ENCODE measurements at regions not wholly inside any gene's neighbourhood (a gene's known extent, or its start where the extent isn't known, plus 50 kb on each side); places are given as distances from the start of the nearest gene placed in this dataset.

GRCh38 chr2:204135752-204136151 lies 199.2 kb downstream of the ICOS start:
- H2AFZ ChIP-seq (ENCODE audit: low read length), result no peak overlapping the region
- no peak for DNase-seq (ENCODE audit: low spot score)
- H3K4me1 ChIP-seq (ENCODE audit: insufficient read depth, low read length, poor library complexity, severe bottlenecking), result no peaks in the 10 kb centered on the region
- BruUV-seq (replicated peaks), result no TSS peak
- no peak for TF ChIP-seq EZH2phosphoT487 (IDR thresholded peaks at IDR 0.05; ENCODE audit: borderline replicate concordance, low read depth, low read length)
- TF ChIP-seq, protein P1, sequence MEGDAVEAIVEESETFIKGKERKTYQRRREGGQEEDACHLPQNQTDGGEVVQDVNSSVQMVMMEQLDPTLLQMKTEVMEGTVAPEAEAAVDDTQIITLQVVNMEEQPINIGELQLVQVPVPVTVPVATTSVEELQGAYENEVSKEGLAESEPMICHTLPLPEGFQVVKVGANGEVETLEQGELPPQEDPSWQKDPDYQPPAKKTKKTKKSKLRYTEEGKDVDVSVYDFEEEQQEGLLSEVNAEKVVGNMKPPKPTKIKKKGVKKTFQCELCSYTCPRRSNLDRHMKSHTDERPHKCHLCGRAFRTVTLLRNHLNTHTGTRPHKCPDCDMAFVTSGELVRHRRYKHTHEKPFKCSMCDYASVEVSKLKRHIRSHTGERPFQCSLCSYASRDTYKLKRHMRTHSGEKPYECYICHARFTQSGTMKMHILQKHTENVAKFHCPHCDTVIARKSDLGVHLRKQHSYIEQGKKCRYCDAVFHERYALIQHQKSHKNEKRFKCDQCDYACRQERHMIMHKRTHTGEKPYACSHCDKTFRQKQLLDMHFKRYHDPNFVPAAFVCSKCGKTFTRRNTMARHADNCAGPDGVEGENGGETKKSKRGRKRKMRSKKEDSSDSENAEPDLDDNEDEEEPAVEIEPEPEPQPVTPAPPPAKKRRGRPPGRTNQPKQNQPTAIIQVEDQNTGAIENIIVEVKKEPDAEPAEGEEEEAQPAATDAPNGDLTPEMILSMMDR (conservative IDR thresholded peaks at IDR 0.05; ENCODE audit: low read length), result no peak
- no peaks in the 10 kb centered on the region for H3K36me3 ChIP-seq (ENCODE audit: insufficient read depth, low read length)
- ChIA-PET CTCF (ENCODE audit: unreplicated experiment) (no interaction called here), POLR2A (no interaction called here)
- H3K9me2 ChIP-seq (ENCODE audit: insufficient read depth, low read length), result no peaks in the 10 kb centered on the region
- no peak overlapping the region for H3K4me2 ChIP-seq (ENCODE audit: low read length)
- intact Hi-C loops (cut with micrococcal nuclease; ENCODE audit: unreplicated experiment), result loop anchor here (2.0 kb wide), 1 partner anchor 77 kb away; no protein-coding TSS in a partner anchor
- no peaks in the 10 kb centered on the region for H3K9me3 ChIP-seq (ENCODE audit: low read length)
- no peak overlapping the region for H3K27ac ChIP-seq (ENCODE audit: low read depth, low read length, poor library complexity, severe bottlenecking)
- no peak overlapping the region for H3K4me3 ChIP-seq (ENCODE audit: low read depth, low read length, poor library complexity, severe bottlenecking)
- H3K79me2 ChIP-seq (ENCODE audit: insufficient read depth, low read depth, low read length), result no peaks in the 10 kb centered on the region
- H4K20me1 ChIP-seq (ENCODE audit: insufficient read depth, low read length), result no peaks in the 10 kb centered on the region

- DNase-seq (ENCODE audit: low spot score), result no peak
Measured at GRCh38 chr2:204138206-204138605, 201.6 kb downstream of the ICOS start.

GRCh38 chr2:204140246-204140645 lies 203.7 kb downstream of the ICOS start:
- H3K4me1 ChIP-seq (ENCODE audit: insufficient read depth, low read length, poor library complexity, severe bottlenecking), result no peaks in the 10 kb centered on the region
- no peaks in the 10 kb centered on the region for H3K9me2 ChIP-seq (ENCODE audit: insufficient read depth, low read length)
- no peak overlapping the region for H3K27ac ChIP-seq (ENCODE audit: low read depth, low read length, poor library complexity, severe bottlenecking)
- H3K9me3 ChIP-seq (ENCODE audit: low read length), result no peaks in the 10 kb centered on the region
- no peak for TF ChIP-seq EZH2phosphoT487 (IDR thresholded peaks at IDR 0.05; ENCODE audit: borderline replicate concordance, low read depth, low read length)
- TF ChIP-seq, protein P1 (conservative IDR thresholded peaks at IDR 0.05; ENCODE audit: low read length), result no peak
- no TSS peak for BruUV-seq (replicated peaks)
- no peak for DNase-seq (ENCODE audit: low spot score)
- no peak overlapping the region for H2AFZ ChIP-seq (ENCODE audit: low read length)
- ChIA-PET CTCF (ENCODE audit: unreplicated experiment) (interaction anchor here (0.8 to 1.4 kb wide), 2 partner anchors 40 to 65 kb away, joined by 3 read pairs; no protein-coding TSS in a partner anchor), POLR2A (no interaction called here)
- H3K36me3 ChIP-seq (ENCODE audit: insufficient read depth, low read length), result no peaks in the 10 kb centered on the region
- no peak overlapping the region for H3K4me3 ChIP-seq (ENCODE audit: low read depth, low read length, poor library complexity, severe bottlenecking)
- H4K20me1 ChIP-seq (ENCODE audit: insufficient read depth, low read length), result no peaks in the 10 kb centered on the region
- no peaks in the 10 kb centered on the region for H3K79me2 ChIP-seq (ENCODE audit: insufficient read depth, low read depth, low read length)
- no peak overlapping the region for H3K4me2 ChIP-seq (ENCODE audit: low read length)
- intact Hi-C loops (cut with micrococcal nuclease; ENCODE audit: unreplicated experiment), result no loop called here

More at GRCh38 chr2:204138206-204138605, 201.6 kb downstream of the ICOS start:
- Histone ChIP-seq H3K4me3 (ENCODE audit: low read depth, low read length, poor library complexity, severe bottlenecking) (no peak overlapping the region), H4K20me1 (ENCODE audit: insufficient read depth, low read length) (no peaks in the 10 kb centered on the region), H3K9me3 (ENCODE audit: low read length) (no peaks in the 10 kb centered on the region), H3K4me1 (ENCODE audit: insufficient read depth, low read length, poor library complexity, severe bottlenecking) (no peaks in the 10 kb centered on the region), H3K36me3 (ENCODE audit: insufficient read depth, low read length) (no peaks in the 10 kb centered on the region), H3K4me2 (ENCODE audit: low read length) (no peak overlapping the region), H3K9me2 (ENCODE audit: insufficient read depth, low read length) (no peaks in the 10 kb centered on the region), H3K27ac (ENCODE audit: low read depth, low read length, poor library complexity, severe bottlenecking) (no peak overlapping the region), H2AFZ (ENCODE audit: low read length) (no peak overlapping the region), H3K79me2 (ENCODE audit: insufficient read depth, low read depth, low read length) (no peaks in the 10 kb centered on the region)
- no peak for TF ChIP-seq EZH2phosphoT487 (IDR thresholded peaks at IDR 0.05; ENCODE audit: borderline replicate concordance, low read depth, low read length)
- TF ChIP-seq, protein P1 (conservative IDR thresholded peaks at IDR 0.05; ENCODE audit: low read length), result no peak
- BruUV-seq (replicated peaks), result no TSS peak
- intact Hi-C loops (cut with micrococcal nuclease; ENCODE audit: unreplicated experiment), result no loop called here
- CTCF ChIA-PET (ENCODE audit: unreplicated experiment), result no interaction called here
- POLR2A ChIA-PET, result no interaction called here
